Endodermal cell (in vitro differentiated cells): ENCODE measurements at regions not wholly inside any gene's neighbourhood (a gene's known extent, or its start where the extent isn't known, plus 50 kb on each side); places are given as distances from the start of the nearest gene placed in this dataset.

ENCODE experiments used
- DNase-seq: peaks from one replicate; pipeline ENCODE4 v3.0.0-alpha.2; 2017
- H3K27ac ChIP-seq: 2 replicates; pipeline ENCODE4 v1.5.1; 2013; ENCODE audit warnings: mild to moderate bottlenecking, low read depth, low read length, moderate library complexity
- H3K27me3 ChIP-seq: 2 replicates; pipeline ENCODE4 v1.6.1; 2013; ENCODE audit warnings: mild to moderate bottlenecking, low read length, moderate library complexity; ENCODE audit not compliant: insufficient read depth, control insufficient read depth, poor library complexity, severe bottlenecking
- H3K36me3 ChIP-seq: 2 replicates; pipeline ENCODE4 v1.7.0; 2013; ENCODE audit warnings: mild to moderate bottlenecking, low read length, moderate library complexity; ENCODE audit not compliant: control insufficient read depth, insufficient read depth
- H3K4me1 ChIP-seq: one replicate; pipeline ENCODE4 v1.7.0; 2013; ENCODE audit warnings: low read length; ENCODE audit not compliant: control insufficient read depth, insufficient read depth
- H3K4me3 ChIP-seq: 2 replicates; pipeline ENCODE4 v1.5.1; 2013; ENCODE audit warnings: mild to moderate bottlenecking, low read length, moderate library complexity
- H3K9ac ChIP-seq: 2 replicates; pipeline ENCODE4 v1.6.1; 2013; ENCODE audit warnings: mild to moderate bottlenecking, low read length, moderate library complexity; ENCODE audit not compliant: poor library complexity, severe bottlenecking; ENCODE audit errors: extremely low read depth
- H3K9me3 ChIP-seq: 2 replicates; pipeline ENCODE4 v1.6.1; 2013; ENCODE audit warnings: mild to moderate bottlenecking, low read length, moderate library complexity; ENCODE audit not compliant: control insufficient read depth
- H3K27ac Mint-ChIP-seq: 2 replicates; pipeline ENCODE4 v1.8.0; 2020; ENCODE audit warnings: mixed read lengths
- H3K27me3 Mint-ChIP-seq: 2 replicates; pipeline ENCODE4 v1.8.0; 2021; ENCODE audit warnings: mild to moderate bottlenecking, mixed read lengths; ENCODE audit not compliant: insufficient read depth
- H3K36me3 Mint-ChIP-seq: 2 replicates; pipeline ENCODE4 v1.8.0; 2020; ENCODE audit warnings: low read depth, mixed read lengths
- H3K4me1 Mint-ChIP-seq: 2 replicates; pipeline ENCODE4 v1.8.0; 2020; ENCODE audit warnings: mixed read lengths
- H3K4me3 Mint-ChIP-seq: 2 replicates; pipeline ENCODE4 v1.8.0; 2020; ENCODE audit warnings: mild to moderate bottlenecking, moderate library complexity, mixed read lengths
- H3K9me3 Mint-ChIP-seq: 2 replicates; pipeline ENCODE4 v1.8.0; 2020; ENCODE audit warnings: mild to moderate bottlenecking, mixed read lengths
- WGBS, 2 experiments: methylation state at CpG; one replicate each; pipeline versions ENCODE4 v1.1.5 to v1.1.7; 2013; ENCODE audit warnings: missing lambda C conversion rate in 2 of 2, mixed read lengths in 1 of 2; ENCODE audit not compliant: insufficient coverage in 1 of 2, insufficient read length in 1 of 2; 5-methylcytosine and 5-hydroxymethylcytosine counted together
- TF ChIP-seq, protein P1 (sequence below): fragments of 200-600 bp; sonication (generic); conservative IDR thresholded peaks from 2 replicates; pipeline ENCODE4 v1.5.0; 2021; ENCODE audit warnings: antibody characterized with exemption, mild to moderate bottlenecking

DNA sequence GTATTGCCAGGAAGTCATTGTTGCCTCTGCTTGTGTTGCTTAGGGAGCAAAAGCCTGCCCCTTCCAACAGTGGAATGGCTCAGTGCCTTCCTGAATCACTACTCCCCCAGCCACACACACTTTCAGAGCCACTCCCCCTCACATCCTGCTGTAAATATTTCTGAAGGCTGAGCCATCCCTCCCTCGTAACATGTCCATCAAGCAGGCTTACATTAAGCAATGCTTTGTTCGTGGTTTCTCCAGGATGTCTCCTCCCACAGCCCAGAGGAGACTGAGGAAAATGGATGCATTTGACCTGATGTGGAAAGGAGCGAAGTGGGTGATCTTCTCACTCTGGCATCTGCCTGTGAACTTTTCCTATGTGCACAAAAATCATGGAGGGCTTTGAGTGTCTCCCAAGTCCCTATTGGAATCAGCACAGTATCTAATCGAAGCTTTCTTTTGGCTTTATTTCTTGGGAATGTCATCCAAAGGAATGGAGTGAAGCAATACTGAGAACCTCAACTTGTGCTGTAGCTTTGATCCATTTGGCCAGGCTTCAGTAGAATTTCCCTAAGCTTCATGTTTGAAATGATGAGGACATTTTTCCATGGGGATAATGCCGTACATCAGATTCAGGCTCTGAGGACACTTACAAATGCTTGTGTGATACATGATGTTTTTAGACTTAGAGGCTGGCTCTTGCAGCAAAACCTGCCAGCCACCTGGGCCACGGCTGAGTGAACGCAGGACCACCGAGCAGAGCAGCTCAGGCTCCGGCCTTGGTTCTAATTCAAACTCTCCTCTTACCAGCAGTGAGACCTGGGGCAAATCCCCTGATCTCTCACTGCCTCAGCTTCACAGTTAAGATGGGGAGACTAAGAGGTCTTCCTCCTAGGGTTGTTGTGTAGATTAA lies 389.1 kb downstream of the ENC1 start:
- Histone ChIP-seq H3K9ac (no peak overlapping the region), H3K4me1 (no peaks in the 10 kb centered on the region), H3K27me3 (no peaks in the 10 kb centered on the region), H3K27ac (no peak overlapping the region), H3K9me3 (no peaks in the 10 kb centered on the region), H3K36me3 (no peaks in the 10 kb centered on the region), H3K4me3 (no peak overlapping the region)
- H3K9me3 Mint-ChIP-seq = no peaks in the 10 kb centered on the region
- no peaks in the 10 kb centered on the region for H3K36me3 Mint-ChIP-seq
- peak; percentile 54 for DNase-seq
- WGBS, 2 experiments = 62 to 89% methylated on average over 5 to 9 of the region's 9 CpGs
- H3K27ac Mint-ChIP-seq = no peak overlapping the region
- H3K27me3 Mint-ChIP-seq = no peaks in the 10 kb centered on the region
- H3K4me1 Mint-ChIP-seq = peaks cover 9% of the 10 kb centered on the region
- TF ChIP-seq, protein P1, sequence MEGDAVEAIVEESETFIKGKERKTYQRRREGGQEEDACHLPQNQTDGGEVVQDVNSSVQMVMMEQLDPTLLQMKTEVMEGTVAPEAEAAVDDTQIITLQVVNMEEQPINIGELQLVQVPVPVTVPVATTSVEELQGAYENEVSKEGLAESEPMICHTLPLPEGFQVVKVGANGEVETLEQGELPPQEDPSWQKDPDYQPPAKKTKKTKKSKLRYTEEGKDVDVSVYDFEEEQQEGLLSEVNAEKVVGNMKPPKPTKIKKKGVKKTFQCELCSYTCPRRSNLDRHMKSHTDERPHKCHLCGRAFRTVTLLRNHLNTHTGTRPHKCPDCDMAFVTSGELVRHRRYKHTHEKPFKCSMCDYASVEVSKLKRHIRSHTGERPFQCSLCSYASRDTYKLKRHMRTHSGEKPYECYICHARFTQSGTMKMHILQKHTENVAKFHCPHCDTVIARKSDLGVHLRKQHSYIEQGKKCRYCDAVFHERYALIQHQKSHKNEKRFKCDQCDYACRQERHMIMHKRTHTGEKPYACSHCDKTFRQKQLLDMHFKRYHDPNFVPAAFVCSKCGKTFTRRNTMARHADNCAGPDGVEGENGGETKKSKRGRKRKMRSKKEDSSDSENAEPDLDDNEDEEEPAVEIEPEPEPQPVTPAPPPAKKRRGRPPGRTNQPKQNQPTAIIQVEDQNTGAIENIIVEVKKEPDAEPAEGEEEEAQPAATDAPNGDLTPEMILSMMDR = no peak
- H3K4me3 Mint-ChIP-seq = no peak overlapping the region

DNA sequence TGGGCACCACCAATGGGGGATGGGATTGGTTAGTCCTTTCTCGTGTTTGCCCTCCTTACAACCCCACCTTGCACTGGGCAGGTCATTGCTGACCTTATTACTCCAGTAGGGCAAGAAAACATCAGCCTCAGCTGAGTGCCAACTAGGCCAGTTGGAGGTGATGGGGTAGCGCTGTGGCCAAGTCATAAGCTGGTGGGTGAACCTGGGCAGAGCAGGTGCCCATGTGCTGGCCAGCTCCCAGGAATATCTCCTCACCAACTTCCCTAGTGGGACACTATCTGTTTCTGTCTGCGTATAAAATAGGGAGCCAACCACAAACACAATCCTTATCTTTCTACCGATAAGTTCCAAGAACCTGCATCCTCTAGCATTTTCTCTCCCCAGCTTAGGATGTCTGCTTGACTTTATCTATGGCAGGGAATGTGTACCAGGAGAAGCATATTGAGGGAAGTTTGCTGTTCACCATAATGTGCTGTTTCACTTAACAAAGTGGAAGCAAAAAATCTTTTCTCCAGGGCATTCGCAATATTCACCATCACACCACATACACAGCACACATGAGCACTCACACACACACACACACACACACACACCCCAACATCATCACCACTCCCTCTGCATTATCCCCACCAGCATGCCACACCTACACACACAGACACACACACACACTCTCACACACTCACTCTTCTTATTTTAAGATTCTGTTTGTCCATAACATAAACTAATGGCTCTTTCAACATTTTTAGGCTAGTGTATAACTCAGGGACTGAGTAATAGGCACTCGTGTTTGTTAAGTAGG lies 390.0 kb downstream of the ENC1 start:
- no peak for DNase-seq
- no peaks in the 10 kb centered on the region for H3K4me1 ChIP-seq
- TF ChIP-seq, protein P1 = no peak
- Mint-ChIP-seq H3K36me3 (no peaks in the 10 kb centered on the region), H3K27ac (no peak overlapping the region), H3K27me3 (no peaks in the 10 kb centered on the region), H3K9me3 (no peaks in the 10 kb centered on the region), H3K4me3 (no peak overlapping the region), H3K4me1 (peaks cover 9% of the 10 kb centered on the region)
- no peak overlapping the region for H3K4me3 ChIP-seq
- H3K9ac ChIP-seq = no peak overlapping the region
- H3K27ac ChIP-seq = no peak overlapping the region
- H3K9me3 ChIP-seq = no peaks in the 10 kb centered on the region
- no peaks in the 10 kb centered on the region for H3K36me3 ChIP-seq
- H3K27me3 ChIP-seq = no peaks in the 10 kb centered on the region
- 88 to 95% methylated on average over 1 to 6 of the region's 6 CpGs for WGBS, 2 experiments

DNA sequence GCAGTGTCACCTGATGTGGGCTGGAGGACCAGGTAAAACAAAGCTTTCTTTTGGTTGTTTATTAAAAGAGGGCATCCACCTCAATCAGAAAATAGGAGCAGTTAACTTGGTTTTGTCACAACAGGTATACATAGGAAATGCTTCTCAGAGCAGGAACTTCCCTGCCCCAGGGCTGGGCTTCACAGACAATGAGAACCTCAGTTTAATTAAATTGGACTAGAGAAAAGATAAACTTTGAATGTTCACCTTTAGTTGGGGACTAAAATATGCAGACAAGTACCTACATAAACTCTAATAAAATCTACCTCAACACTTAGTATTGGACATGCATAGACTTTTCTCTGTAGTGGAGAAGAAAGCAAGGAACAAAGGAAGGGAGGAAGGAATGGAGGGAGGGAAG lies 392.0 kb downstream of the ENC1 start:
- no peaks in the 10 kb centered on the region for H3K36me3 Mint-ChIP-seq
- TF ChIP-seq, protein P1 = no peak
- no peaks in the 10 kb centered on the region for H3K27me3 ChIP-seq
- no peaks in the 10 kb centered on the region for H3K9me3 Mint-ChIP-seq
- no peaks in the 10 kb centered on the region for H3K4me1 ChIP-seq
- H3K27ac Mint-ChIP-seq = no peak overlapping the region
- H3K4me3 Mint-ChIP-seq = no peak overlapping the region
- no peaks in the 10 kb centered on the region for H3K27me3 Mint-ChIP-seq
- H3K4me1 Mint-ChIP-seq = peaks cover 9% of the 10 kb centered on the region
- no peaks in the 10 kb centered on the region for H3K9me3 ChIP-seq
- no peak for DNase-seq
- H3K27ac ChIP-seq = no peak overlapping the region
- no peak overlapping the region for H3K4me3 ChIP-seq
- H3K9ac ChIP-seq = no peak overlapping the region
- no peaks in the 10 kb centered on the region for H3K36me3 ChIP-seq
